K562 (cell line): ENCODE measurements at regions not wholly inside any gene's neighbourhood (a gene's known extent, or its start where the extent isn't known, plus 50 kb on each side); places are given as distances from the start of the nearest gene placed in this dataset.

Experiments used
- ATAC-seq: fragments of 200-7000 bp; cut with Tn5 transposase; 3 replicates; pipeline ENCODE4 v1.9.1; 2020; ENCODE audit warnings: moderate library complexity
- BruUV-seq: library from RNA; stranded (reverse); fragments of 400-500 nt; replicated peaks from 2 replicates; lab custom pipeline; 2021; lab: Mats Ljungman, UMichigan
- CTCF ChIA-PET: fragments of 300-600 bp; formaldehyde crosslinking; extraction: SDS; loops from one replicate; lab custom pipeline; 2021; ENCODE audit warnings: low intra/inter-chr PET ratio; lab: Yijun Ruan, JAX
- POLR2A ChIA-PET: fragments of 300-600, 350-650 bp; sonication (Branson Sonifier 250); formaldehyde crosslinking; extraction: SDS; loops from one replicate; lab custom pipeline; 2021; ENCODE audit warnings: antibody characterized with exemption, inconsistent platforms; lab: Yijun Ruan, JAX
- DNase-seq, 4 experiments: peaks; one replicate each; pipeline versions ENCODE4 v3.0.0 to v3.0.0-alpha.2; 2011 to 2018; ENCODE audit warnings: low spot score in 3 of 4, mixed read lengths in 3 of 4; ENCODE audit errors: extremely low read depth in 1 of 4
- FAIRE-seq: peaks from 2 replicates; lab custom pipeline; 2011; peaks lifted over from hg19 to GRCh38; lab: Jason Lieb, UNC
- H2AFZ ChIP-seq: 2 replicates; pipeline ENCODE4 v1.6.0; 2011; ENCODE audit warnings: low read depth, low read length, control low read depth, inconsistent platforms
- H3K27ac ChIP-seq: fragments of 200-600 bp; 3 replicates; pipeline ENCODE4 v1.8.0; 2011; ENCODE audit warnings: low read depth, mild to moderate bottlenecking, control low read depth, inconsistent platforms, low read length, moderate library complexity, mixed read lengths; ENCODE audit errors: extremely low read depth
- H3K27me3 ChIP-seq, 2 experiments: fragments of 300-600 bp in 1 of 2; 2 replicates in 1 of 2; 3 replicates in 1 of 2; pipeline versions ENCODE4 v1.6.0 to v1.8.0; 2011; ENCODE audit warnings: inconsistent platforms in 2 of 2, low read length in 2 of 2, mild to moderate bottlenecking in 1 of 2, mixed read lengths in 1 of 2, moderate library complexity in 1 of 2; ENCODE audit not compliant: control insufficient read depth in 2 of 2, insufficient read depth in 2 of 2
- H3K36me3 ChIP-seq: fragments of 300-600 bp; 3 replicates; pipeline ENCODE4 v1.8.0; 2011; ENCODE audit warnings: mild to moderate bottlenecking, low read length, inconsistent platforms; ENCODE audit not compliant: control insufficient read depth, insufficient read depth
- H3K4me1 ChIP-seq, 2 experiments: fragments of 200-600 bp in 1 of 2; replicated peaks in 1 of 2; 2 replicates in 1 of 2; 3 replicates in 1 of 2; pipeline versions ENCODE4 v1.5.1 to v1.8.0; 2011; ENCODE audit warnings: inconsistent platforms in 2 of 2, low read length in 2 of 2, mild to moderate bottlenecking in 1 of 2, mixed read lengths in 1 of 2, moderate library complexity in 1 of 2; ENCODE audit not compliant: control insufficient read depth in 2 of 2, insufficient read depth in 2 of 2
- H3K4me2 ChIP-seq: 2 replicates; pipeline ENCODE4 v1.6.1; 2011; ENCODE audit warnings: low read length, control low read depth, inconsistent platforms, mixed read lengths; ENCODE audit not compliant: insufficient read depth
- H3K4me3 ChIP-seq: fragments of 200-600 bp; sonication (generic), shearing (Covaris generic); 2 replicates; pipeline ENCODE4 v1.5.1; 2016; ENCODE audit warnings: control low read depth, inconsistent platforms
- H3K79me2 ChIP-seq: fragments of 200-600 bp; 3 replicates; pipeline ENCODE4 v1.8.0; 2011; ENCODE audit warnings: low read length, inconsistent platforms; ENCODE audit not compliant: control insufficient read depth, insufficient read depth
- H3K9ac ChIP-seq, 2 experiments: 2 replicates each; pipeline versions ENCODE4 v1.6.0 to v1.6.1; 2011; ENCODE audit warnings: low read depth in 2 of 2, low read length in 2 of 2, control low read depth in 1 of 2, inconsistent platforms in 1 of 2, mild to moderate bottlenecking in 1 of 2, mixed read lengths in 1 of 2; ENCODE audit not compliant: insufficient read depth in 1 of 2
- H3K9me1 ChIP-seq: one replicate; pipeline ENCODE4 v1.6.0; 2011; ENCODE audit warnings: inconsistent platforms, mild to moderate bottlenecking, low read length, moderate library complexity; ENCODE audit not compliant: control insufficient read depth, insufficient read depth
- H3K9me3 ChIP-seq: replicated peaks from 2 replicates; pipeline ENCODE4 v1.5.1; 2011; ENCODE audit warnings: low read depth, low read length, inconsistent platforms; ENCODE audit not compliant: control insufficient read depth, insufficient read depth
- H4K20me1 ChIP-seq: replicated peaks from 2 replicates; pipeline ENCODE4 v1.6.1; 2011; ENCODE audit warnings: low read length, inconsistent platforms, mixed read lengths; ENCODE audit not compliant: control insufficient read depth, insufficient read depth
- ADNP ChIP-seq: fragments of 200-800 bp; sonication (Bioruptor generic); IDR thresholded peaks from 2 replicates; pipeline ENCODE4 v1.6.1; 2016; ENCODE audit warnings: missing genetic modification characterization, missing compliant biosample characterization
- EP400 ChIP-seq: fragments of 450-650 bp; IDR thresholded peaks from 2 replicates; pipeline ENCODE4 v1.6.1; 2017; ENCODE audit warnings: antibody characterized with exemption, mild to moderate bottlenecking, moderate library complexity
- HDAC6 ChIP-seq: IDR thresholded peaks from 2 replicates; pipeline ENCODE4 v1.6.1; 2012; ENCODE audit warnings: low read depth, mild to moderate bottlenecking, control low read depth, inconsistent platforms, low read length, moderate library complexity
- KAT8 ChIP-seq: fragments of 450-650 bp; IDR thresholded peaks from 2 replicates; pipeline ENCODE4 v1.6.1; 2016; ENCODE audit warnings: low read depth, mild to moderate bottlenecking
- KLF1 ChIP-seq: fragments of 450-650 bp; IDR thresholded peaks from 2 replicates; pipeline ENCODE4 v1.6.1; 2016; ENCODE audit warnings: missing genetic modification characterization, missing compliant biosample characterization
- NFXL1 ChIP-seq: fragments of 450-650 bp; formaldehyde crosslinking; IDR thresholded peaks from 2 replicates; pipeline ENCODE4 v1.4.0; 2021; ENCODE audit warnings: mild to moderate bottlenecking
- SNRNP70 ChIP-seq: fragments of 200-400 bp; formaldehyde crosslinking; optimal IDR thresholded peaks from 2 replicates; pipeline ENCODE3; 2017; ENCODE audit warnings: low read depth, low read length
- SREBF2 ChIP-seq: sonication (generic); formaldehyde crosslinking; IDR thresholded peaks from 2 replicates; pipeline ENCODE4 v1.4.0; 2020; ENCODE audit warnings: mild to moderate bottlenecking, missing genetic modification reagents
- TRIM28 ChIP-seq: fragments of 450-650 bp; IDR thresholded peaks from 2 replicates; pipeline ENCODE4 v1.6.1; 2017
- ZNF124 ChIP-seq: sonication (generic); formaldehyde crosslinking; IDR thresholded peaks from 2 replicates; pipeline ENCODE4 v1.8.1; 2022; ENCODE audit warnings: missing genetic modification reagents
- ZNF184 ChIP-seq: sonication (generic); formaldehyde crosslinking; IDR thresholded peaks from 2 replicates; pipeline ENCODE4 v1.5.0; 2020; ENCODE audit warnings: missing genetic modification reagents
- ZNF347 ChIP-seq: fragments of 450-650 bp; formaldehyde crosslinking; IDR thresholded peaks from 2 replicates; pipeline ENCODE4 v1.4.0; 2020; ENCODE audit warnings: low read depth, mild to moderate bottlenecking, moderate library complexity
- ZNF551 ChIP-seq: fragments of 250-450 bp; sonication (Bioruptor Pico); IDR thresholded peaks from 2 replicates; pipeline ENCODE4 v1.5.0; 2021; ENCODE audit warnings: mild to moderate bottlenecking, moderate library complexity
- WGBS: fragments of 100-300 bp; shearing (Covaris generic); methylation state at CpG from one replicate; pipeline ENCODE4 v1.1.6; 2016; ENCODE audit warnings: low coverage, mixed read lengths; ENCODE audit not compliant: insufficient coverage; ENCODE audit errors: missing lambda C conversion rate; 5-methylcytosine and 5-hydroxymethylcytosine counted together
- in situ Hi-C: fragments of 300-500 bp; cut with MboI; formaldehyde crosslinking; loops from 4 replicates; pipeline ENCODE4 v1.15.0; 2018; ENCODE audit warnings: inconsistent platforms, mixed read lengths
- intact Hi-C: fragments of 100-400 bp; cut with micrococcal nuclease; formaldehyde crosslinking; loops from 2 replicates; pipeline ENCODE4 v1.14.2; 2022
- TF ChIP-seq, protein P1 (sequence below): sonication (generic); formaldehyde crosslinking; IDR thresholded peaks from 2 replicates; pipeline ENCODE4 v1.8.1; 2023; ENCODE audit warnings: mild to moderate bottlenecking, missing genetic modification reagents
- TF ChIP-seq, protein P2 (sequence below): sonication (generic); formaldehyde crosslinking; IDR thresholded peaks from 2 replicates; pipeline ENCODE4 v1.8.1; 2023; ENCODE audit warnings: mild to moderate bottlenecking, missing genetic modification reagents

DNA sequence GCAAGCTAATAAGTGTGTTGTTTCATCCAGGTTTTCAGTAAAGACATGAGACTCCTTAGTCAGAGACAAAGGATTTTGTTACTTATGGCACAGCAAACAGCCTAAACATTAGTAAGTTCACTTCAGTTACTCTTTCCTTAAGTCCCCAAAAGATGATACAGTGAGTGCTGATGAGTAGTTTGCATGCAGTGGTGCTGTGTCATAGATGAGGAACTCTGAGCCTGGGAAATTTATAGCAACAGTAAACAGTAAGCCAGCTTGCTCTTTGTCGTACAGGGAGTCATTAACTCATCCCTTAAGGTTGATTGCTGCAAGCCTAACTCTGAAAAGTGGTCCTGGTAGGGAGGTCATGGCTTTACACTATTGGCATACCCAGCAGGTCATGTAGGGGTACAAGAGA lies 208.6 kb upstream of the OR4E1 start:
- no peak overlapping the region for H3K4me3 ChIP-seq
- H3K9me3 ChIP-seq: no peaks in the 10 kb centered on the region
- intact Hi-C loops (no loop called here), in situ Hi-C loops (no loop called here)
- H3K36me3 ChIP-seq: no peaks in the 10 kb centered on the region
- no peak overlapping the region for H3K4me2 ChIP-seq
- BruUV-seq: no TSS peak
- FAIRE-seq (no peak), DNase-seq (no peak), ATAC-seq (no peak)
- WGBS: 0% methylated on average over 1 of the region's 1 CpG
- no peaks in the 10 kb centered on the region for H3K27me3 ChIP-seq
- H2AFZ ChIP-seq: no peak overlapping the region
- no peaks in the 10 kb centered on the region for H3K79me2 ChIP-seq
- no peak overlapping the region for H3K9ac ChIP-seq
- TF ChIP-seq KLF1 (tag) (no peak), KAT8 (no peak), HDAC6 (no peak), EP400 (no peak), ZNF347 (no peak), ZNF124 (no peak), NFXL1 (CRISPR knock-in tag) (no peak), TRIM28 (no peak), SREBF2 (no peak), ZNF184 (CRISPR knock-in tag) (no peak), ADNP (tag) (no peak), ZNF551 (no peak), SNRNP70 (no peak)
- TF ChIP-seq, protein P1, sequence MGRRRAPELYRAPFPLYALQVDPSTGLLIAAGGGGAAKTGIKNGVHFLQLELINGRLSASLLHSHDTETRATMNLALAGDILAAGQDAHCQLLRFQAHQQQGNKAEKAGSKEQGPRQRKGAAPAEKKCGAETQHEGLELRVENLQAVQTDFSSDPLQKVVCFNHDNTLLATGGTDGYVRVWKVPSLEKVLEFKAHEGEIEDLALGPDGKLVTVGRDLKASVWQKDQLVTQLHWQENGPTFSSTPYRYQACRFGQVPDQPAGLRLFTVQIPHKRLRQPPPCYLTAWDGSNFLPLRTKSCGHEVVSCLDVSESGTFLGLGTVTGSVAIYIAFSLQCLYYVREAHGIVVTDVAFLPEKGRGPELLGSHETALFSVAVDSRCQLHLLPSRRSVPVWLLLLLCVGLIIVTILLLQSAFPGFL (CRISPR knock-in tag): no peak
- TF ChIP-seq, protein P2, sequence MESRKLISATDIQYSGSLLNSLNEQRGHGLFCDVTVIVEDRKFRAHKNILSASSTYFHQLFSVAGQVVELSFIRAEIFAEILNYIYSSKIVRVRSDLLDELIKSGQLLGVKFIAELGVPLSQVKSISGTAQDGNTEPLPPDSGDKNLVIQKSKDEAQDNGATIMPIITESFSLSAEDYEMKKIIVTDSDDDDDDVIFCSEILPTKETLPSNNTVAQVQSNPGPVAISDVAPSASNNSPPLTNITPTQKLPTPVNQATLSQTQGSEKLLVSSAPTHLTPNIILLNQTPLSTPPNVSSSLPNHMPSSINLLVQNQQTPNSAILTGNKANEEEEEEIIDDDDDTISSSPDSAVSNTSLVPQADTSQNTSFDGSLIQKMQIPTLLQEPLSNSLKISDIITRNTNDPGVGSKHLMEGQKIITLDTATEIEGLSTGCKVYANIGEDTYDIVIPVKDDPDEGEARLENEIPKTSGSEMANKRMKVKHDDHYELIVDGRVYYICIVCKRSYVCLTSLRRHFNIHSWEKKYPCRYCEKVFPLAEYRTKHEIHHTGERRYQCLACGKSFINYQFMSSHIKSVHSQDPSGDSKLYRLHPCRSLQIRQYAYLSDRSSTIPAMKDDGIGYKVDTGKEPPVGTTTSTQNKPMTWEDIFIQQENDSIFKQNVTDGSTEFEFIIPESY (CRISPR knock-in tag): no peak
- no peaks in the 10 kb centered on the region for H3K9me1 ChIP-seq
- no peaks in the 10 kb centered on the region for H4K20me1 ChIP-seq
- no peak overlapping the region for H3K27ac ChIP-seq
- H3K4me1 ChIP-seq: no peaks in the 10 kb centered on the region
- POLR2A ChIA-PET: no interaction called here
- CTCF ChIA-PET: no interaction called here
